SK-N-SH (cell line): ENCODE measurements at regions not wholly inside any gene's neighbourhood (a gene's known extent, or its start where the extent isn't known, plus 50 kb on each side); places are given as distances from the start of the nearest gene placed in this dataset.

Experiments
- CTCF ChIA-PET: fragments of 300-600, 350-600 bp; formaldehyde crosslinking; extraction: SDS; loops from one replicate; lab custom pipeline; 2021; lab: Yijun Ruan, JAX
- POLR2A ChIA-PET: fragments of 350-600 bp; sonication (Branson Sonifier 250); formaldehyde crosslinking; extraction: SDS; loops from one replicate; lab custom pipeline; 2020; ENCODE audit warnings: antibody characterized with exemption, inconsistent platforms; lab: Yijun Ruan, JAX
- DNase-seq: peaks from one replicate; pipeline ENCODE4 v3.0.0; 2012
- H2AFZ ChIP-seq: fragments of 200-600 bp; sonication (generic); 2 replicates; pipeline ENCODE4 v1.8.1; 2016; ENCODE audit warnings: antibody characterized with exemption, mild to moderate bottlenecking, low read depth
- H3F3A ChIP-seq: fragments of 200-600 bp; sonication (generic); replicated peaks from 2 replicates; pipeline ENCODE3; 2016; ENCODE audit warnings: antibody characterized with exemption, mild to moderate bottlenecking; ENCODE audit not compliant: insufficient read depth
- H3K27ac ChIP-seq, 2 experiments: fragments of 200-500 bp in 1 of 2; fragments of 200-600 bp in 1 of 2; sonication (Bioruptor generic) in 1 of 2; sonication (generic), shearing (Covaris generic) in 1 of 2; 2 replicates each; pipeline versions ENCODE4 v1.5.1 to v1.6.1; 2014 to 2016; ENCODE audit warnings: low read depth in 2 of 2, inconsistent platforms in 1 of 2, low read length in 1 of 2, mild to moderate bottlenecking in 1 of 2, mixed read lengths in 1 of 2
- H3K27me3 ChIP-seq: fragments of 200-600 bp; sonication (generic), shearing (Covaris generic); 2 replicates; pipeline ENCODE4 v1.6.1; 2016; ENCODE audit warnings: mixed run types; ENCODE audit not compliant: insufficient read depth
- H3K36me3 ChIP-seq, 2 experiments: fragments of 200-500 bp in 1 of 2; fragments of 200-600 bp in 1 of 2; sonication (Bioruptor generic) in 1 of 2; sonication (generic) in 1 of 2; replicated peaks in 1 of 2; 2 replicates each; pipeline versions ENCODE3 to v1.5.1; 2014 to 2016; ENCODE audit warnings: low read length in 1 of 2, mild to moderate bottlenecking in 1 of 2; ENCODE audit not compliant: insufficient read depth in 2 of 2, control insufficient read depth in 1 of 2
- H3K4me1 ChIP-seq, 2 experiments: fragments of 200-500 bp in 1 of 2; fragments of 200-600 bp in 1 of 2; sonication (Bioruptor generic) in 1 of 2; sonication (generic), shearing (Covaris generic) in 1 of 2; 2 replicates each; pipeline versions ENCODE4 v1.5.1 to v1.6.1; 2014 to 2016; ENCODE audit warnings: low read depth in 1 of 2, low read length in 1 of 2, mixed run types in 1 of 2; ENCODE audit not compliant: insufficient read depth in 2 of 2, control insufficient read depth in 1 of 2
- H3K4me2 ChIP-seq: fragments of 200-600 bp; sonication (generic), shearing (Covaris generic); 2 replicates; pipeline ENCODE4 v1.6.1; 2017; ENCODE audit warnings: mixed run types
- H3K4me3 ChIP-seq, 2 experiments: fragments of 200-500 bp in 1 of 2; fragments of 200-600 bp in 1 of 2; sonication (Bioruptor generic) in 1 of 2; sonication (generic), shearing (Covaris generic) in 1 of 2; 2 replicates each; pipeline versions ENCODE4 v1.5.1 to v1.8.1; 2014 to 2016; ENCODE audit warnings: low read depth in 2 of 2, inconsistent platforms in 1 of 2, low read length in 1 of 2, mild to moderate bottlenecking in 1 of 2, mixed read lengths in 1 of 2, moderate library complexity in 1 of 2
- H3K79me2 ChIP-seq: fragments of 200-600 bp; sonication (generic); 2 replicates; pipeline ENCODE4 v1.8.1; 2017; ENCODE audit warnings: mild to moderate bottlenecking; ENCODE audit not compliant: insufficient read depth
- H3K9ac ChIP-seq: fragments of 200-600 bp; sonication (generic); 2 replicates; pipeline ENCODE4 v1.6.1; 2017; ENCODE audit warnings: mixed run types
- H3K9me2 ChIP-seq: fragments of 200-600 bp; sonication (generic); 2 replicates; pipeline ENCODE4 v1.6.1; 2017; ENCODE audit warnings: mixed run types
- H3K9me3 ChIP-seq: fragments of 200-600 bp; sonication (generic); 2 replicates; pipeline ENCODE4 v1.6.1; 2017; ENCODE audit warnings: mixed run types, mild to moderate bottlenecking, moderate library complexity
- H4K20me1 ChIP-seq: fragments of 200-600 bp; sonication (generic); 2 replicates; pipeline ENCODE4 v1.6.1; 2017; ENCODE audit warnings: mild to moderate bottlenecking, mixed run types; ENCODE audit not compliant: insufficient read depth
- ELF1 ChIP-seq: IDR thresholded peaks from 2 replicates; pipeline ENCODE4 v1.4.0; 2012
- EP300 ChIP-seq, 2 experiments: IDR thresholded peaks; 2 replicates each; pipeline versions ENCODE4 v1.4.0 to v1.6.1; 2012; ENCODE audit warnings: borderline replicate concordance in 1 of 2, low read depth in 1 of 2, low read length in 1 of 2
- EZH2phosphoT487 ChIP-seq: fragments of 200-600 bp; sonication (generic); IDR thresholded peaks from 2 replicates; pipeline ENCODE4 v1.6.1; 2017; ENCODE audit warnings: low read depth, mixed run types, mild to moderate bottlenecking, antibody characterized with exemption, moderate library complexity, borderline replicate concordance
- FOXM1 ChIP-seq: IDR thresholded peaks from 2 replicates; pipeline ENCODE4 v1.4.0; 2012; ENCODE audit warnings: low read depth, mild to moderate bottlenecking
- JUND ChIP-seq: IDR thresholded peaks from 2 replicates; pipeline ENCODE4 v1.4.0; 2012
- MEF2A ChIP-seq: IDR thresholded peaks from 2 replicates; pipeline ENCODE4 v1.4.0; 2012; ENCODE audit warnings: low read depth, borderline replicate concordance
- NFIC ChIP-seq: IDR thresholded peaks from 2 replicates; pipeline ENCODE4 v1.4.0; 2012; ENCODE audit warnings: borderline replicate concordance
- POLR2AphosphoS5 ChIP-seq: IDR thresholded peaks from 2 replicates; pipeline ENCODE4 v1.6.1; 2012; ENCODE audit warnings: low read depth, low read length
- RFX5 ChIP-seq: IDR thresholded peaks from 2 replicates; pipeline ENCODE4 v1.6.1; 2012; ENCODE audit warnings: mild to moderate bottlenecking, improper control_type of control experiment, low read length
- SMC3 ChIP-seq: IDR thresholded peaks from 2 replicates; pipeline ENCODE4 v1.6.1; 2012; ENCODE audit warnings: low read depth, low read length, improper control_type of control experiment
- TAF1 ChIP-seq: IDR thresholded peaks from 2 replicates; pipeline ENCODE4 v1.6.1; 2012; ENCODE audit warnings: low read depth, mild to moderate bottlenecking, low read length, moderate library complexity, borderline replicate concordance
- TCF12 ChIP-seq: IDR thresholded peaks from 2 replicates; pipeline ENCODE4 v1.4.0; 2012
- TEAD4 ChIP-seq: IDR thresholded peaks from 2 replicates; pipeline ENCODE4 v1.4.0; 2012; ENCODE audit warnings: mild to moderate bottlenecking, borderline replicate concordance; ENCODE audit not compliant: insufficient read depth
- ZBTB33 ChIP-seq: IDR thresholded peaks from 2 replicates; pipeline ENCODE4 v1.4.0; 2012; ENCODE audit warnings: low read depth, borderline replicate concordance
- WGBS: methylation state at CpG from one replicate; pipeline ENCODE4 v1.1.6; 2017; ENCODE audit warnings: low lambda C conversion rate; 5-methylcytosine and 5-hydroxymethylcytosine counted together
- TF ChIP-seq, protein P1 (sequence below): IDR thresholded peaks from 2 replicates; pipeline ENCODE4 v1.6.1; 2012; ENCODE audit warnings: mild to moderate bottlenecking, low read depth, low read length, moderate library complexity
- TF ChIP-seq, protein P2 (sequence below): IDR thresholded peaks from 2 replicates; pipeline ENCODE4 v1.4.0; 2012; ENCODE audit warnings: low read depth, borderline replicate concordance

- H2AFZ ChIP-seq: no peak overlapping the region
- no peaks in the 10 kb centered on the region for H3F3A ChIP-seq
- no peaks in the 10 kb centered on the region for H3K9me2 ChIP-seq
- no peaks in the 10 kb centered on the region for H4K20me1 ChIP-seq
- H3K4me1 ChIP-seq: no peaks in the 10 kb centered on the region
- H3K79me2 ChIP-seq: no peaks in the 10 kb centered on the region
- H3K9ac ChIP-seq: no peak overlapping the region
- H3K36me3 ChIP-seq: no peaks in the 10 kb centered on the region
- H3K27ac ChIP-seq: no peak overlapping the region
- POLR2A ChIA-PET: no interaction called here
- no peak overlapping the region for H3K4me2 ChIP-seq
- TF ChIP-seq JUND (no peak), MEF2A (no peak), EZH2phosphoT487 (no peak), TAF1 (no peak)
- CTCF ChIA-PET: interaction anchor here (0.8 kb wide), 1 partner anchor 11 kb away, joined by 3 read pairs; no protein-coding TSS in a partner anchor
- no peak overlapping the region for H3K4me3 ChIP-seq
- DNase-seq: no peak
- no peaks in the 10 kb centered on the region for H3K9me3 ChIP-seq
- WGBS: 34% methylated on average over 13 of the region's 13 CpGs
- H3K27me3 ChIP-seq: no peaks in the 10 kb centered on the region
Measured at GRCh38 chr1:177812650-177813049, 157.2 kb downstream of the SEC16B start.

- CTCF ChIA-PET: interaction anchor here (0.8 kb wide), 1 partner anchor 12 kb away, joined by 3 read pairs; no protein-coding TSS in a partner anchor
- Histone ChIP-seq H3F3A (no peaks in the 10 kb centered on the region), H3K36me3 (no peaks in the 10 kb centered on the region), H3K27me3 (no peaks in the 10 kb centered on the region), H3K4me1 (no peaks in the 10 kb centered on the region), H3K4me3 (no peak overlapping the region), H3K9me3 (no peaks in the 10 kb centered on the region), H3K9ac (no peak overlapping the region), H2AFZ (no peak overlapping the region), H3K9me2 (no peaks in the 10 kb centered on the region), H3K79me2 (no peaks in the 10 kb centered on the region), H3K4me2 (no peak overlapping the region), H4K20me1 (no peaks in the 10 kb centered on the region), H3K27ac (no peak overlapping the region)
- DNase-seq: no peak
- WGBS: 37% methylated on average over 3 of the region's 3 CpGs
- TF ChIP-seq MEF2A: no peak
- TF ChIP-seq, protein P1, sequence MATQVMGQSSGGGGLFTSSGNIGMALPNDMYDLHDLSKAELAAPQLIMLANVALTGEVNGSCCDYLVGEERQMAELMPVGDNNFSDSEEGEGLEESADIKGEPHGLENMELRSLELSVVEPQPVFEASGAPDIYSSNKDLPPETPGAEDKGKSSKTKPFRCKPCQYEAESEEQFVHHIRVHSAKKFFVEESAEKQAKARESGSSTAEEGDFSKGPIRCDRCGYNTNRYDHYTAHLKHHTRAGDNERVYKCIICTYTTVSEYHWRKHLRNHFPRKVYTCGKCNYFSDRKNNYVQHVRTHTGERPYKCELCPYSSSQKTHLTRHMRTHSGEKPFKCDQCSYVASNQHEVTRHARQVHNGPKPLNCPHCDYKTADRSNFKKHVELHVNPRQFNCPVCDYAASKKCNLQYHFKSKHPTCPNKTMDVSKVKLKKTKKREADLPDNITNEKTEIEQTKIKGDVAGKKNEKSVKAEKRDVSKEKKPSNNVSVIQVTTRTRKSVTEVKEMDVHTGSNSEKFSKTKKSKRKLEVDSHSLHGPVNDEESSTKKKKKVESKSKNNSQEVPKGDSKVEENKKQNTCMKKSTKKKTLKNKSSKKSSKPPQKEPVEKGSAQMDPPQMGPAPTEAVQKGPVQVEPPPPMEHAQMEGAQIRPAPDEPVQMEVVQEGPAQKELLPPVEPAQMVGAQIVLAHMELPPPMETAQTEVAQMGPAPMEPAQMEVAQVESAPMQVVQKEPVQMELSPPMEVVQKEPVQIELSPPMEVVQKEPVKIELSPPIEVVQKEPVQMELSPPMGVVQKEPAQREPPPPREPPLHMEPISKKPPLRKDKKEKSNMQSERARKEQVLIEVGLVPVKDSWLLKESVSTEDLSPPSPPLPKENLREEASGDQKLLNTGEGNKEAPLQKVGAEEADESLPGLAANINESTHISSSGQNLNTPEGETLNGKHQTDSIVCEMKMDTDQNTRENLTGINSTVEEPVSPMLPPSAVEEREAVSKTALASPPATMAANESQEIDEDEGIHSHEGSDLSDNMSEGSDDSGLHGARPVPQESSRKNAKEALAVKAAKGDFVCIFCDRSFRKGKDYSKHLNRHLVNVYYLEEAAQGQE: no peak
- TF ChIP-seq JUND: no peak
- no peak for TF ChIP-seq ELF1
- POLR2A ChIA-PET: no interaction called here
Measured at GRCh38 chr1:177812144-177812543, 157.7 kb downstream of the SEC16B start.

DNA sequence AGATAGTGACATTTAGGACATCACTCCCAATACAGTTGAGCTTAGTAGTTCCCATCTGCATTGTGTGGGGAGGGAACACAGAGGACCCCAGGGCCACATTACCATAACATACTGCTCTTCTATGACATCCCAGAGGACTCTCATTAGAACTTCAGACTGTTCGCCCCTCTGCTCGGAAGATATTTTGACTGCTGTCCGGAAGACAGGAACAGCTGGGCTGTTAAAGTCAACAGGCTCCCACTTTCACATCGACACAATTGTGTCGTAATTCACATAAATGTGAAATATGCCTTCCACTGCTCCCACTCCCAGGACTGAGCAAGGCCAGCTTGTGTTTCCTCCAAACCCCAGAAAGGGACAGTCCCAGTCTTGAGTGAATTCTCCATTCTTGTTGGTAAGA, 158.4 kb downstream of the SEC16B start:
- DNase-seq: no peak
- Histone ChIP-seq H3K4me1 (no peaks in the 10 kb centered on the region), H3K36me3 (no peaks in the 10 kb centered on the region), H3K9me2 (no peaks in the 10 kb centered on the region), H3K9ac (no peak overlapping the region), H3K27me3 (no peaks in the 10 kb centered on the region), H3K4me2 (no peak overlapping the region), H3F3A (no peaks in the 10 kb centered on the region), H3K27ac (no peak overlapping the region), H4K20me1 (no peaks in the 10 kb centered on the region), H3K9me3 (no peaks in the 10 kb centered on the region), H3K4me3 (no peak overlapping the region), H3K79me2 (no peaks in the 10 kb centered on the region), H2AFZ (no peak overlapping the region)
- WGBS: 60% methylated on average over 5 of the region's 5 CpGs
- CTCF ChIA-PET: no interaction called here
- POLR2A ChIA-PET: no interaction called here
- TF ChIP-seq TCF12: no peak
- no peak for TF ChIP-seq EZH2phosphoT487
- TF ChIP-seq EP300 (IDR thresholded peaks at IDR 0.05; ENCODE audit: borderline replicate concordance in 1 of 2, low read depth in 1 of 2, low read length in 1 of 2): no peak
- no peak for TF ChIP-seq TEAD4
- no peak for TF ChIP-seq ZBTB33
- TF ChIP-seq ELF1: no peak
- TF ChIP-seq, protein P2, sequence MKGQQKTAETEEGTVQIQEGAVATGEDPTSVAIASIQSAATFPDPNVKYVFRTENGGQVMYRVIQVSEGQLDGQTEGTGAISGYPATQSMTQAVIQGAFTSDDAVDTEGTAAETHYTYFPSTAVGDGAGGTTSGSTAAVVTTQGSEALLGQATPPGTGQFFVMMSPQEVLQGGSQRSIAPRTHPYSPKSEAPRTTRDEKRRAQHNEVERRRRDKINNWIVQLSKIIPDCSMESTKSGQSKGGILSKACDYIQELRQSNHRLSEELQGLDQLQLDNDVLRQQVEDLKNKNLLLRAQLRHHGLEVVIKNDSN: no peak
- TF ChIP-seq POLR2AphosphoS5: no peak
- TF ChIP-seq NFIC: no peak
- no peak for TF ChIP-seq SMC3
- TF ChIP-seq FOXM1: no peak
- no peak for TF ChIP-seq RFX5
